Fibroblast of lung (primary cell): ENCODE measurements at regions not wholly inside any gene's neighbourhood (a gene's known extent, or its start where the extent isn't known, plus 50 kb on each side); places are given as distances from the start of the nearest gene placed in this dataset.

Experiments
- EZH2 ChIP-seq: IDR thresholded peaks from 2 replicates; pipeline ENCODE4 v1.5.1; 2012; ENCODE audit warnings: low read length, control low read depth, mild to moderate bottlenecking; ENCODE audit errors: missing control alignments
- TF ChIP-seq, protein P1 (sequence below), 2 donors: IDR thresholded peaks in 1 of 2; conservative IDR thresholded peaks in 1 of 2; 1 replicate in 1 of 2; 2 replicates in 1 of 2; pipeline ENCODE4 v1.5.1; 2011 to 2012; ENCODE audit warnings: low read length in 2 of 2, control low read depth in 1 of 2, inconsistent platforms in 1 of 2, low read depth in 1 of 2, mild to moderate bottlenecking in 1 of 2

GRCh38 chr6:80437221-80437620, 330.8 kb downstream of the BCKDHB start:
- no peak for TF ChIP-seq EZH2
- TF ChIP-seq, protein P1, sequence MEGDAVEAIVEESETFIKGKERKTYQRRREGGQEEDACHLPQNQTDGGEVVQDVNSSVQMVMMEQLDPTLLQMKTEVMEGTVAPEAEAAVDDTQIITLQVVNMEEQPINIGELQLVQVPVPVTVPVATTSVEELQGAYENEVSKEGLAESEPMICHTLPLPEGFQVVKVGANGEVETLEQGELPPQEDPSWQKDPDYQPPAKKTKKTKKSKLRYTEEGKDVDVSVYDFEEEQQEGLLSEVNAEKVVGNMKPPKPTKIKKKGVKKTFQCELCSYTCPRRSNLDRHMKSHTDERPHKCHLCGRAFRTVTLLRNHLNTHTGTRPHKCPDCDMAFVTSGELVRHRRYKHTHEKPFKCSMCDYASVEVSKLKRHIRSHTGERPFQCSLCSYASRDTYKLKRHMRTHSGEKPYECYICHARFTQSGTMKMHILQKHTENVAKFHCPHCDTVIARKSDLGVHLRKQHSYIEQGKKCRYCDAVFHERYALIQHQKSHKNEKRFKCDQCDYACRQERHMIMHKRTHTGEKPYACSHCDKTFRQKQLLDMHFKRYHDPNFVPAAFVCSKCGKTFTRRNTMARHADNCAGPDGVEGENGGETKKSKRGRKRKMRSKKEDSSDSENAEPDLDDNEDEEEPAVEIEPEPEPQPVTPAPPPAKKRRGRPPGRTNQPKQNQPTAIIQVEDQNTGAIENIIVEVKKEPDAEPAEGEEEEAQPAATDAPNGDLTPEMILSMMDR (conservative IDR thresholded peaks at IDR 0.05 in 1 of 2, IDR thresholded peaks at IDR 0.05 in 1 of 2; ENCODE audit: low read depth in 1 of 2, low read length in 2 of 2) = no peak
